ENCODE measurements at regions not wholly inside any gene's neighbourhood (a gene's known extent, or its start where the extent isn't known, plus 50 kb on each side); places are given as distances from the start of the nearest gene placed in this dataset.

DNA sequence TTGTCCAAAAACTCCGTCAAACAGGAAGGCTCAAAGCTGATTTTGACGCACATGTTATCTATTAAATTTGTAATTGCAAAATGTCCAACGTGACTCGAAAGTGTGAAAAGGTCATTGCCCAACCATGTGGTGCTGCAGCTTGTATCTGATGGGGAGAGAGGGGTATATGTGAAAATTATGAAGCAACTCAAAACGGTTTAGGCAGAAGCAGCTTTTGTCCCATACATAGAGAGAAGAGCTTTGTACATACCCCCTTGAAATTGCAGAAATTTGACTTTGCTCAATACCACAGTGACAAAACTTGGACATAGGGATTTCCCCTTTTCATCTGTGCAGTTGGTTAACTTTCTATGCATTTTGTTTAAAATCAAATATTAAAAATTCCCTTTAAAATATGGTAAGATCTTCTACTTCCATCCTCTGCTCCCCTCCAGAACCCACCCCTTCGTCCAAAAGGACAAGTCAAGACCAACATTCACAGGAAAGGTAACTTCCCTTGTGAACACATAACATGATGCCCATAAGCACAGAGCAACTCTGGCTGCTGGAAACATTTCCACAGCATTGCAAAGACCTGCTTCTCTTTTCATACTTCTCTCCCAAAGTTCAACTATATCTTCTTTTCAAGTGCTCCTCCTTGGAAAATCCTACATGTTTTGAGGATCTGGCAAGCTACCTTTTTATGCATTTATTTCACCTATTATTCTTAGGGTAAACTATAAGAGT lies 253.7 kb upstream of the THBS1 start:
- no peak for DNase-seq

DNA sequence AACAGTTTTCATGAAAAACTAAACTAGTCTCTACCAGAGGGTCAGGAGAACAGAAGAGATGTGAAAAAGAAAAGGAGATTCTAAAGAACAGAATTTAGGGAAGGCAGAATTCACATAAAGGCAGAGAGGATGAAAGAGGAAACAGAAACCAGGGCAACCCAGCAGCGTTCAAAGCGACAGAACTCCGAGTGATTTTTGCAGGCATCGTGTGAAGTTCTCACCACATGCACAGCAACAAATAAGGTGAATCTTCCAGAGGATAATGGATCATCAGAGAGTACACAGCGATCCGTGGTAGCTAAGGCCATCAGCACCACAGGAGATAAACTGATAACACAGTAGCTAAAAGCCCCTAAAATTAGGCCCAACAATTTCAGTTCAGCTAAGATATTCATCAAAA lies 250.8 kb upstream of the THBS1 start:
- DNase-seq = no peak

- no peak for DNase-seq
Measured at GRCh38 chr15:39331584-39331983, 249.3 kb upstream of the THBS1 start.

- no peak for DNase-seq
Measured at GRCh38 chr15:39332846-39333245, 248.0 kb upstream of the THBS1 start.

DNA sequence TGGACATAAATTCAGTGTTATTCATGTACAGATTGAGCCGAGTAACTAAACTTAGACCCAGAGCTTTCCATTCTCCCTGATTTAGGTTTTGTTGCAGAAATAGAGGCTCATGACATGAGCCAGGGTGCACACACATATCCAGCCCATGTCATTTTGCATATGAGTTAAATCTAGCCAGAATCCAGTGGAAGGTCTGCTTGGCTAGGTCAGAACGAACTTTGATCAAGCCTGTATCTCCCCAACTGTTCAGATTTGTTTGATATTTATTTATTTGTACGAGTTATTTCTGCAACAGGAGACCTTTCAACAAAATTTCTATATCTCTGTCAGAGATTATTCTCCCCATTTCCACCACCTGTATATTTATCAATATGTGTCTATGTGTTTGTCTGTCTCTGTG lies 247.5 kb upstream of the THBS1 start:
- no peak for DNase-seq

GRCh38 chr15:39333896-39334295 lies 247.0 kb upstream of the THBS1 start:
- no peak for DNase-seq

DNA sequence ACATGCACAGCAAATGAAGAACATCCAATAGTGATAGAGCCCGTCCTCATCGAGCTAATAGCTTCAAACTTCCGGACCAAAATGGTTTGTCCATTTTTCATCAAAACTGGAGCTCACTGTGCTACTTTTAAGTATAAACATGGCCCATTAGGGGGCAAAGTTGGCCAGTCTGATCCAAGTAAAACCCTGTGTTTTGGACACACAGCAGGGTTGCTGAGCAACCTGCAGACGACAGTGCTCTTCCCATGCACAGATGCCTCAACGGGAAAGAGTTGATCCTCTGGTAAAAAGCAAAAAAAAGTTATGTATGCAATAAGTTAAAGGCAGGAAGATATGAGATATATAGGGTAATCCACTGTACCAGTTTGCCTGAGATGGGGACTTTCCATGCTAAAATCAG lies 244.0 kb upstream of the THBS1 start:
- no peak for DNase-seq

DNA sequence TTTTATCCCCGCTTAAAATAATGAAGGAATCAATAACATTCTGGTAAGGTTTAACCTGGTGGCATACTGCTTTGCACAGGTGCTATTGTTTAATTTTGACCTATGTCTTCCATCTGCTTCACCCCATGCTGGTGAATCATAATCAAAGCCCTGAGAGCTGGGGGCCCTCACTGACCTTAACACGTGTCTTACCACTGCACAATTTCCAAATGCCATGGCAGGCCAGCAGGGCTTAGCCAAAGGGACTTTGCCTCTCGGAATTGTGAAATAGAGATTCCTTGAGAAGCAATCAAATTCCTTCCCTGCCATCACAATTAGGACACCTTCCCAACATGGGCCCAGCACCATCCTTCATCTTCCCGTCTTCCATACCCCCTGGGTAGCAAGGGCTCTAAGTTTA lies 242.6 kb upstream of the THBS1 start:
- no peak for DNase-seq

DNA sequence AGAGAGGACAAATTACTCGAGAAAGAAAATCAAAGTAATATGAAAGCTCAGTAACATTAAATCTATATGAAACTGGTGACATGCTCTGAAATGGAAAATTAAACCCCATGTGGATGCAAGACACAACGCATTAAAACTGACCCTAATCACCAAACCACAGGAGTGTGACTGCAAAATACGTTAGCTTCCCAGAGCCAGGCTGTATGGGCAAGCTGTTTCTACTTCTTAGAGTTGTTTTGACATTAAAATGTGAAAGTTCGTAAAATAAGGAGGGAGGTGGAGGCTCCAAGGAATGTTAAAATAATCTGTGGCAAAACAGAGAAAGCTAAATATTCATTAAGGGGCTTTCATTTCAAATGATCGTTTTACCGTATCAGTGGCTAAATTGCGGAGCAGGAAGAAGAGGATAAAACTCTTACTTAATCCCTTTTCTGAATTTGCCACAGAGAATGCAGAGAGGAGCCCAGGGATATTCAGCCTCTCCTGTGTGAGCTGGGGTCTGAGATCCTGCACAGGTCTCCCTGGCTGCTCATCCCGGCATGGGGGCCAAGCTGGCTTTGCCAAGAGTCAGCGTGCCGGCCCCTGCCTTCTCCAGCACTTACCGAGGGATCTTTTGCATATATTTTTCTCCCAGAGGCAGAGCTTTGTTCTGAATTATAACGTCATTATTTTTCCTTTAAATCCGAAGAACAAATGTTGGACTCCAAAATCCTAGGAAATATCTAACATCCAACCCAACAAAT lies 239.8 kb upstream of the THBS1 start:
- DNase-seq = no peak

- DNase-seq = no peak
Measured at GRCh38 chr15:39344662-39345141, 236.2 kb upstream of the THBS1 start.

DNA sequence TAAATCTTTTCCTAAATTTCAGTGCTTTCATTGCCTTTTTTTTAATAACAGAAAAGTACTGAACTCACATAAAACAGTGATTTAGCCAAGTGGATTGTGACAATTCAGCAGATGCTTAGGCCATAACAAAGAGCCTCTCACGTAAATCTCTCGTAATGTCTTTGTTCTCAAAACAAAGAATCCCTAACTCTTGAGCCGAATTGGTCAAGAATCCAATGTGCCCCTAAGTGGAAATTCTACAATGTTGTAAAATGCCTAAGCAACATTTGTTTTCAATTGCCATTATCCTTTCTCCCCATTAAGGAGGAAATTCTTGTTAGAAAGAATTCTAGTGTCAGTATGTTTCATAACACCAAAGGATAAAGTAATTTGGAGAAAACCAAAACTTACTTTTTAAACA lies 235.7 kb upstream of the THBS1 start:
- DNase-seq = no peak

DNA sequence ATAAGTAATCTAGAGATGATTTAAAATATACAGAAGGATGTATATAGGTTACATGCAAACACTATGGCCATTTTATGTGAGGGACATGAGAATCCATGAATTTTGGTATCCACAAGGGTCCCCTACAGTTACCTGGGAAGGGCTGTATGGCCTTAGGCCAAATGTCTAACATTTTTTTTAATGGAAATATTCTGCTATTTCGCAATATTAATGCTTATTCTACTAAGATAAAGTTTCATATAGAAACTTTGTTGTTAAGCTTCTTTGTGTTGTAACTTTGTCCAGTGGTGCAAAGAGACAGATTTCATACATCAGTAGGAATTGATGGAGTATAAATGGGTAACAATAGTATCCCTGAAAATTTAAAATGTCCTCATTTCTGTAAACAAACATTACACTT lies 233.4 kb upstream of the THBS1 start:
- DNase-seq = no peak

DNA sequence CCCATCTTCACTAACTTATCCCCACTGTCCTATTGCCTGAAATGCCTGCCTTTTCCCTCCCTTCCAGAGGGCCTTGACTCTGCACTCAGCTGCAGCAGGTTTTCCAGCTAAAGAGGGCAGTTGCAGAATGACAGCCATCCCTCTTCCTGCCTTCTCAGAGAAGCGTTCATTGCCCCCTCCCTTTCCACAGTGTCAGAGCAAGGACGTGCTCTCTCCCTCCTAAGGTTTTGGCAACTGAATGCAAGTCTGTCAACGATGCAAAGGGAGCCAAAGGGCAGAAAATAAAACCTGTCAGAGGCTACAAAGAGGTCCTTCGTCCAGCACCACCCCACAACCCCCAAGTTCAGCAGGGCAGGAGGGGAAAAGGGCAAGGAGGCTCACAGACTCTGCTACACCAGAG lies 230.1 kb upstream of the THBS1 start:
- no peak for DNase-seq

GRCh38 chr15:39354189-39354588 lies 226.7 kb upstream of the THBS1 start:
- DNase-seq = no peak

- no peak for DNase-seq
Measured at GRCh38 chr15:39357480-39358268, 223.2 kb upstream of the THBS1 start.

- DNase-seq = no peak
Measured at GRCh38 chr15:39358441-39359041, 222.3 kb upstream of the THBS1 start.

DNA sequence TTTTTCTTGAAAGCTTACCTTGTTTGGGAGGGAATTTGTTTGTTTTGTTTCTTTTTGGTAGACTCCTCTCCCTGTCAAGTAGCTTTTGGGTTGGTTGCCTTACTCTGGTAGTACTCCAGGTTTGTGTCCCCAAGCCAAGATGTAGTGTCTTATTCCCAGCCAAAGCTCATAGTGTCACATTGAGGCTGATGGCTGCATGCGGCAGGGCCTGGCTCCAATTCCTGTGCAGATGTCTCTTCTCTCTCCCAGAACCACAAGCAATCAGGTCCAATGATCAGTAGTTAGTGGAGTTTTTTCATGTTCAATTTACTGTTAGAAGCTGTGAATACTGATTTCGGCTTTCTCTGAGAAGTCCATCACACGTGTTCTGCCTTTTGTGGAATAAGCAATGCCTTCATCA lies 221.1 kb upstream of the THBS1 start:
- DNase-seq = no peak

- no peak for DNase-seq
Measured at GRCh38 chr15:39360452-39360851, 220.4 kb upstream of the THBS1 start.

DNA sequence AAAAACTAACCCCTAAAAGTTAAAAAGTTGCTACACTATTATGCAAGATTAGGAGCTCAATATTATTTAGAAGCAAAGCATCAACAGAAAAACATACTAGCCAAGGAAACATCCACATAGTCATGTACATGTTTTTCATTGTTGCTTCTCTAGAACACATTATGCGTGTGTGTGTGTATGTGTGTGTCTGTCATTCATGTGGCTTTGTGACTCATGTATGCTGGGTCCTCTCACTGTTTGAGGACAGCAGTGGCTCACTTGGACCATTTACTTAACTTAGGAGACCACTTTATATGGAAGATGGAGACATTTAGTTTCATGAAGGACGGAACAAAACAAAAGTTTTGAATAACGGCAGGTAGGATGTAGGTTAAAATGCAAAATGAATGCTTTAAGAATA lies 219.4 kb upstream of the THBS1 start:
- no peak for DNase-seq

DNA sequence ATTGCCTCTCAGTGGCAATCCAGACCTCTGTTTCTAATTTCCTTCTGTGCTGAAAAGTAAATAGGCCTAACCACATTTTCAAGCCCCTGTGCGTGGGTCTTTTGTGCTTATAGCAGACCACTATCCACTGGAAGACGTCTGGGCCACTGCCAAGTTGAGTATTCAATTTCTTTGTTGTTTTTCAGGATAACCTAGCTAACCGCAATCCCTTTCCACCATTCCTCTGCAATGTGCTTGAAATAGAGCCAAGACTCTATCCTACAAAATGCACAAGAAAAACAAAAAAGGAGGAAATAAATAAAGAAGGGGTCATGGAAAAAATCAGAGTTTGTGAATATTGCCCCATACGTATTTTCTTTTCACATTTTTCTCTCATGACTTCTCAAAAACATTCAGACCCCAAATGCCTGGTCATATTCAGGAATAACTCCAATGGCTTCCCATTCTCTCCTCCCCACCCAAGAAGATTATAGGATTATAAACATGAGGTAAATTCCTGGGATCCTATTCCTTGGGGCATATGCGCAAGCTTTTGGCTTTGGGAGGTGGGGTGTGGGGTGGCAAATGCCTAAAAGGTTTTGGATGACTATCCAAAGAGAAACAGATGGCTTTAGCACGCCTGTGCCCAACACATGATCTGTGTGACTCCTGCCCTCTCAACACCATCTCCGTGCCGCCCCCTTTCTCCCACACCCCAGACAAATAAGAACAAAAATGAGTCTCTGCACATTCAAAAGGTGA lies 217.9 kb upstream of the THBS1 start:
- no peak for DNase-seq
